ENCODE measurements at regions not wholly inside any gene's neighbourhood (a gene's known extent, or its start where the extent isn't known, plus 50 kb on each side); places are given as distances from the start of the nearest gene placed in this dataset.

DNA sequence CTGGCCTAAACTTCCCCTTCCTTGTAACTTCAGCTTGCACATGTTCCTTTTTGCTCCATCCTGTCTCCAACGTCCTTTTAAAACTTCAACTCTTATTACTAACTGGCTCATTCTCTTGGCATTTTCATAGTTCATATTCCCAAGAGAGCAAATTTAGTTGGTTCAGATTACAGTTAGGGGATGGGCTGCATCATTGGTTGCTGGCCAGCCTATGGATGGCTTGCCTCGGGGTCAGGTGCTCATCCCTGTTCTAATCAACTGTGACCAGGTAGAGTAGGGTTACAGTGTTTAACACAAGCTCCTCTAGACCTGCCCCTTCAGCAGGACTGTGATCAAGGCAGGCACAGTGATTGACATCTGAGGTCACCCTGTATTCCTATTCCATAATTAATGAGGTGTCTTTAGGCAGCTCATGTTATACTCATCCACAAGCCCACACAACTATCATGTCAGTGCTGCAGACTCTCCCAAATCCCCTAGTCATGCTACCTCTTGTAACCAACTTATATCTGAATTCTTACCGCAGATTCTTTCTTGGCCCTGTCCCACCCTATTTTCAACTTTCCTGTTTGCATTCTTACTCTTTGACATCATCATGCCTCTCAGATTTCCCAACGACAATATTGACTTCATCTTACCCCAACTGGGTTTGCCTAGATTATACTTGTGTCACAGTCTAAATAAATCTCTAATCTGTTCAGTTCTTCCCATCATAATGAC is 293.3 kb downstream of the MTX2 start (continued):
- 0 out of 2 replicates have a peak, but pooled peaks have one; percentile 14 for TF ChIP-seq ZBTB17 (tag by site-specific recombination; IDR thresholded peaks at IDR 0.05)

DNA sequence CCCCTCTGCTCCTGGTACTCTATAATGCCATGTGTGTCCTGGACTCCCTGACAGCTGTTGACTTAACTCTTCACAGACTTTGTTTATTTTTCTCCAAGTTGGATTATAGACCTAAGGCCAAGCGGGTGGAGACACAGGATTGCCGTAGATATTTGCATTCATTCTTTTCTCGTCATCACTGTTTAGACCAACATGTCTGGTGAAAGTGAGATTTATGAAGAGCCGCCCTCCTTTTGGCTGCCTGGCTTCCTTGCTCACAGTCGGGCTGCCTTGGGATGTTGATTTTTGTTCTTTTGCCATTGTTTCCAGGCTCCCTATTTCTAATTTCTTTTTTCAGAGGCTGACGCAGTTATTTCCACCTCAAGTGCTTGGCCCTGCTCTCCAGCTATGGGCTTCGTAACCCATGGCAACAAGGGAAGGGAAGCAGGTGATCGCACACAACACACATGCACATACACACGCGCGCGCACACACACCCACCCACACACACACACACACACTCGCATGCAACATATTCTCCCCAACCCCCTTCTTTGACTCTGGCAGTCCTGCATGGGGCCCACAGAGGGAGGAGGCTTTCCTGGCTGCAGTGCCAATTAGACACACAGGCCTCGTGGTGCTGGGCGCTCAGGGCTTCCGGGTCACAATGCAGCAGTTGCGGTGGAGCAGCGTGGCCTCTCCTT is 296.5 kb downstream of the MTX2 start:
- no peak overlapping the region for H3K4me3 ChIP-seq (ENCODE audit: low read depth, low read length)
- peaks cover 8% of the 10 kb centered on the region; the same call in 1 of the 2 replicates for H3K4me1 ChIP-seq (ENCODE audit: control insufficient read depth, insufficient read depth, low read length)
- no peaks in the 10 kb centered on the region for H3K9me3 ChIP-seq (ENCODE audit: control insufficient read depth, insufficient read depth, low read depth, low read length)
- no peaks in the 10 kb centered on the region for H3K36me3 ChIP-seq (ENCODE audit: control insufficient read depth in 2 of 2, insufficient read depth in 1 of 2, low read length in 2 of 2)
- CTCF ChIA-PET = interaction anchor here (0.8 to 2.0 kb wide), 3 partner anchors 11 to 86 kb away, joined by 3 to 8 read pairs (median 3); no protein-coding TSS in a partner anchor
- TF ChIP-seq ZFHX2 (tag by site-specific recombination; conservative IDR thresholded peaks at IDR 0.05) (peak; percentile 41; the same call in 1 of the 2 replicates), ZNF391 (tag by site-specific recombination; IDR thresholded peaks at IDR 0.05; ENCODE audit: borderline replicate concordance, low read depth) (no peak), ZNF692 (tag by site-specific recombination; IDR thresholded peaks at IDR 0.05) (peak; percentile 38; the same call in 1 of the 2 replicates), ZNF324 (tag by site-specific recombination; IDR thresholded peaks at IDR 0.05) (no peak), ZFP69B (tag by site-specific recombination; IDR thresholded peaks at IDR 0.05) (peak; percentile 19; the same call in 1 of the 2 replicates), ZEB2 (tag by site-specific recombination; IDR thresholded peaks at IDR 0.05) (no peak), ZNF664 (tag by site-specific recombination; IDR thresholded peaks at IDR 0.05) (no peak), GLIS1 (tag by site-specific recombination; IDR thresholded peaks at IDR 0.05) (no peak)
- TF ChIP-seq, protein P1, sequence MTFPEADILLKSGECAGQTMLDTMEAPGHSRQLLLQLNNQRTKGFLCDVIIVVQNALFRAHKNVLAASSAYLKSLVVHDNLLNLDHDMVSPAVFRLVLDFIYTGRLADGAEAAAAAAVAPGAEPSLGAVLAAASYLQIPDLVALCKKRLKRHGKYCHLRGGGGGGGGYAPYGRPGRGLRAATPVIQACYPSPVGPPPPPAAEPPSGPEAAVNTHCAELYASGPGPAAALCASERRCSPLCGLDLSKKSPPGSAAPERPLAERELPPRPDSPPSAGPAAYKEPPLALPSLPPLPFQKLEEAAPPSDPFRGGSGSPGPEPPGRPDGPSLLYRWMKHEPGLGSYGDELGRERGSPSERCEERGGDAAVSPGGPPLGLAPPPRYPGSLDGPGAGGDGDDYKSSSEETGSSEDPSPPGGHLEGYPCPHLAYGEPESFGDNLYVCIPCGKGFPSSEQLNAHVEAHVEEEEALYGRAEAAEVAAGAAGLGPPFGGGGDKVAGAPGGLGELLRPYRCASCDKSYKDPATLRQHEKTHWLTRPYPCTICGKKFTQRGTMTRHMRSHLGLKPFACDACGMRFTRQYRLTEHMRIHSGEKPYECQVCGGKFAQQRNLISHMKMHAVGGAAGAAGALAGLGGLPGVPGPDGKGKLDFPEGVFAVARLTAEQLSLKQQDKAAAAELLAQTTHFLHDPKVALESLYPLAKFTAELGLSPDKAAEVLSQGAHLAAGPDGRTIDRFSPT (tag by site-specific recombination; IDR thresholded peaks at IDR 0.05) = no peak
- TF ChIP-seq, protein P2, sequence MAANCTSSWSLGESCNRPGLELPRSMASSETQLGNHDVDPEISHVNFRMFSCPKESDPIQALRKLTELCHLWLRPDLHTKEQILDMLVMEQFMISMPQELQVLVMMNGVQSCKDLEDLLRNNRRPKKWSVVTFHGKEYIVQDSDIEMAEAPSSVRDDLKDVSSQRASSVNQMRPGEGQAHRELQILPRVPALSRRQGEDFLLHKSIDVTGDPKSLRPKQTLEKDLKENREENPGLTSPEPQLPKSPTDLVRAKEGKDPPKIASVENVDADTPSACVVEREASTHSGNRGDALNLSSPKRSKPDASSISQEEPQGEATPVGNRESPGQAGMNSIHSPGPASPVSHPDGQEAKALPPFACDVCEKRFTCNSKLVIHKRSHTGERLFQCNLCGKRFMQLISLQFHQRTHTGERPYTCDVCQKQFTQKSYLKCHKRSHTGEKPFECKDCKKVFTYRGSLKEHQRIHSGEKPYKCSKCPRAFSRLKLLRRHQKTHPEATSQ (tag by site-specific recombination; IDR thresholded peaks at IDR 0.05) = no peak
- TF ChIP-seq, protein P3, sequence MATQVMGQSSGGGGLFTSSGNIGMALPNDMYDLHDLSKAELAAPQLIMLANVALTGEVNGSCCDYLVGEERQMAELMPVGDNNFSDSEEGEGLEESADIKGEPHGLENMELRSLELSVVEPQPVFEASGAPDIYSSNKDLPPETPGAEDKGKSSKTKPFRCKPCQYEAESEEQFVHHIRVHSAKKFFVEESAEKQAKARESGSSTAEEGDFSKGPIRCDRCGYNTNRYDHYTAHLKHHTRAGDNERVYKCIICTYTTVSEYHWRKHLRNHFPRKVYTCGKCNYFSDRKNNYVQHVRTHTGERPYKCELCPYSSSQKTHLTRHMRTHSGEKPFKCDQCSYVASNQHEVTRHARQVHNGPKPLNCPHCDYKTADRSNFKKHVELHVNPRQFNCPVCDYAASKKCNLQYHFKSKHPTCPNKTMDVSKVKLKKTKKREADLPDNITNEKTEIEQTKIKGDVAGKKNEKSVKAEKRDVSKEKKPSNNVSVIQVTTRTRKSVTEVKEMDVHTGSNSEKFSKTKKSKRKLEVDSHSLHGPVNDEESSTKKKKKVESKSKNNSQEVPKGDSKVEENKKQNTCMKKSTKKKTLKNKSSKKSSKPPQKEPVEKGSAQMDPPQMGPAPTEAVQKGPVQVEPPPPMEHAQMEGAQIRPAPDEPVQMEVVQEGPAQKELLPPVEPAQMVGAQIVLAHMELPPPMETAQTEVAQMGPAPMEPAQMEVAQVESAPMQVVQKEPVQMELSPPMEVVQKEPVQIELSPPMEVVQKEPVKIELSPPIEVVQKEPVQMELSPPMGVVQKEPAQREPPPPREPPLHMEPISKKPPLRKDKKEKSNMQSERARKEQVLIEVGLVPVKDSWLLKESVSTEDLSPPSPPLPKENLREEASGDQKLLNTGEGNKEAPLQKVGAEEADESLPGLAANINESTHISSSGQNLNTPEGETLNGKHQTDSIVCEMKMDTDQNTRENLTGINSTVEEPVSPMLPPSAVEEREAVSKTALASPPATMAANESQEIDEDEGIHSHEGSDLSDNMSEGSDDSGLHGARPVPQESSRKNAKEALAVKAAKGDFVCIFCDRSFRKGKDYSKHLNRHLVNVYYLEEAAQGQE (tag by site-specific recombination; IDR thresholded peaks at IDR 0.05) = no peak
- TF ChIP-seq, protein P4, sequence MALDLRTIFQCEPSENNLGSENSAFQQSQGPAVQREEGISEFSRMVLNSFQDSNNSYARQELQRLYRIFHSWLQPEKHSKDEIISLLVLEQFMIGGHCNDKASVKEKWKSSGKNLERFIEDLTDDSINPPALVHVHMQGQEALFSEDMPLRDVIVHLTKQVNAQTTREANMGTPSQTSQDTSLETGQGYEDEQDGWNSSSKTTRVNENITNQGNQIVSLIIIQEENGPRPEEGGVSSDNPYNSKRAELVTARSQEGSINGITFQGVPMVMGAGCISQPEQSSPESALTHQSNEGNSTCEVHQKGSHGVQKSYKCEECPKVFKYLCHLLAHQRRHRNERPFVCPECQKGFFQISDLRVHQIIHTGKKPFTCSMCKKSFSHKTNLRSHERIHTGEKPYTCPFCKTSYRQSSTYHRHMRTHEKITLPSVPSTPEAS (tag by site-specific recombination; IDR thresholded peaks at IDR 0.05) = peak; percentile 30; the same call in 1 of the 2 replicates
- POLR2A ChIA-PET = no interaction called here
- H3K27ac ChIP-seq (ENCODE audit: extremely low read depth, low read depth, low read length) = no peak overlapping the region
